Mesothelial cell of epicardium (in vitro differentiated cells): ENCODE measurements at regions not wholly inside any gene's neighbourhood (a gene's known extent, or its start where the extent isn't known, plus 50 kb on each side); places are given as distances from the start of the nearest gene placed in this dataset.

Source experiments
- DNase-seq, 2 experiments: peaks; one replicate each; pipeline ENCODE4 v3.0.0; 2021; ENCODE audit warnings: low spot score in 2 of 2; ENCODE audit not compliant: unreplicated experiment in 2 of 2
- H3K27ac Mint-ChIP-seq: 2 replicates; pipeline ENCODE4 v1.8.0; 2021; ENCODE audit warnings: mixed read lengths
- H3K27me3 Mint-ChIP-seq: 2 replicates; pipeline ENCODE4 v1.8.0; 2021; ENCODE audit warnings: low read depth, mixed read lengths
- H3K36me3 Mint-ChIP-seq: 2 replicates; pipeline ENCODE4 v1.8.0; 2021; ENCODE audit warnings: mixed read lengths
- H3K4me1 Mint-ChIP-seq: 2 replicates; pipeline ENCODE4 v1.8.0; 2021; ENCODE audit warnings: mixed read lengths
- H3K4me3 Mint-ChIP-seq: 2 replicates; pipeline ENCODE4 v1.8.0; 2021; ENCODE audit warnings: mild to moderate bottlenecking, moderate library complexity, mixed read lengths
- H3K9me3 Mint-ChIP-seq: 2 replicates; pipeline ENCODE4 v1.8.0; 2021; ENCODE audit warnings: mixed read lengths
- CTCF ChIP-seq: fragments of 200-600 bp; sonication (generic); IDR thresholded peaks from one replicate; pipeline ENCODE4 v1.5.0; 2021; ENCODE audit warnings: antibody characterized with exemption; ENCODE audit not compliant: unreplicated experiment

- no peaks in the 10 kb centered on the region for H3K9me3 Mint-ChIP-seq
- no peak overlapping the region for H3K4me3 Mint-ChIP-seq
- no peaks in the 10 kb centered on the region for H3K36me3 Mint-ChIP-seq
- H3K27ac Mint-ChIP-seq: no peak overlapping the region
- no peak for DNase-seq
- no peak for TF ChIP-seq CTCF
- H3K4me1 Mint-ChIP-seq: no peaks in the 10 kb centered on the region
- peaks cover 70% of the 10 kb centered on the region for H3K27me3 Mint-ChIP-seq
Measured at GRCh38 chr10:104579136-104579535, 62.0 kb upstream of the SORCS3 start.

GRCh38 chr10:104580321-104580720 is 60.8 kb upstream of the SORCS3 start:
- no peak overlapping the region for H3K27ac Mint-ChIP-seq
- DNase-seq: no peak
- H3K4me3 Mint-ChIP-seq: no peak overlapping the region
- H3K9me3 Mint-ChIP-seq: no peaks in the 10 kb centered on the region
- no peaks in the 10 kb centered on the region for H3K36me3 Mint-ChIP-seq
- peaks cover 79% of the 10 kb centered on the region for H3K27me3 Mint-ChIP-seq
- no peak for TF ChIP-seq CTCF
- no peaks in the 10 kb centered on the region for H3K4me1 Mint-ChIP-seq

- Mint-ChIP-seq H3K4me1 (no peaks in the 10 kb centered on the region), H3K27me3 (peaks cover 83% of the 10 kb centered on the region), H3K9me3 (no peaks in the 10 kb centered on the region), H3K27ac (no peak overlapping the region), H3K4me3 (no peak overlapping the region), H3K36me3 (no peaks in the 10 kb centered on the region)
- TF ChIP-seq CTCF: peak; percentile 97
- peak; percentile 60 to 84 for DNase-seq
Measured at GRCh38 chr10:104580774-104581675, 60.1 kb upstream of the SORCS3 start.

GRCh38 chr10:104581884-104582601 is 59.0 kb upstream of the SORCS3 start:
- no peak for TF ChIP-seq CTCF
- Mint-ChIP-seq H3K27ac (no peak overlapping the region), H3K27me3 (peaks cover 84% of the 10 kb centered on the region)

GRCh38 chr10:104582602-104582951 is 58.5 kb upstream of the SORCS3 start:
- peaks cover 85% of the 10 kb centered on the region for H3K27me3 Mint-ChIP-seq
- no peaks in the 10 kb centered on the region for H3K4me1 Mint-ChIP-seq
- no peak for TF ChIP-seq CTCF
- H3K27ac Mint-ChIP-seq: no peak overlapping the region
- no peak overlapping the region for H3K4me3 Mint-ChIP-seq
- H3K36me3 Mint-ChIP-seq: no peaks in the 10 kb centered on the region
- no peaks in the 10 kb centered on the region for H3K9me3 Mint-ChIP-seq
- no peak for DNase-seq

More at GRCh38 chr10:104581884-104582601, 59.0 kb upstream of the SORCS3 start:
- H3K4me1 Mint-ChIP-seq: no peaks in the 10 kb centered on the region
- H3K9me3 Mint-ChIP-seq: no peaks in the 10 kb centered on the region
- DNase-seq: no peak
- no peak overlapping the region for H3K4me3 Mint-ChIP-seq
- no peaks in the 10 kb centered on the region for H3K36me3 Mint-ChIP-seq
